HTR-8/SVneo (cell line): ENCODE measurements at regions not wholly inside any gene's neighbourhood (a gene's known extent, or its start where the extent isn't known, plus 50 kb on each side); places are given as distances from the start of the nearest gene placed in this dataset.

Experiments used
- DNase-seq: peaks from one replicate; pipeline ENCODE4 v3.0.0; 2011; ENCODE audit warnings: low spot score, mixed read lengths; ENCODE audit not compliant: insufficient read length
- FAIRE-seq: peaks from 2 replicates; lab custom pipeline; 2011; peaks lifted over from hg19 to GRCh38; lab: Jason Lieb, UNC

GRCh38 chr2:105576050-105576439 lies 168.7 kb upstream of the NCK2 start:
- FAIRE-seq (no peak), DNase-seq (no peak)

- DNase-seq (no peak), FAIRE-seq (no peak)
These were observed 169.2 kb upstream of the NCK2 start for GRCh38 chr2:105575499-105576025.

GRCh38 chr2:105574796-105575344 lies 169.8 kb upstream of the NCK2 start:
- FAIRE-seq = no peak
- DNase-seq = no peak

GRCh38 chr2:105573910-105574655 lies 170.6 kb upstream of the NCK2 start:
- FAIRE-seq (no peak), DNase-seq (no peak)

- no peak for FAIRE-seq
These were observed 171.2 kb upstream of the NCK2 start for GRCh38 chr2:105573490-105573889.

GRCh38 chr2:105571445-105571987 lies 172.7 kb upstream of the FHL2 start:
- DNase-seq = no peak
- FAIRE-seq = no peak

More at GRCh38 chr2:105573490-105573889, 171.2 kb upstream of the NCK2 start:
- DNase-seq = no peak

GRCh38 chr2:105570757-105571156 lies 171.9 kb upstream of the FHL2 start:
- no peak for FAIRE-seq
- DNase-seq = no peak

GRCh38 chr2:105570326-105570725 lies 171.5 kb upstream of the FHL2 start:
- FAIRE-seq = no peak
- DNase-seq = no peak

- FAIRE-seq (no peak), DNase-seq (no peak)
These were observed 170.8 kb upstream of the FHL2 start for GRCh38 chr2:105569606-105570005.

- FAIRE-seq (no peak), DNase-seq (no peak)
These were observed 169.2 kb upstream of the FHL2 start for GRCh38 chr2:105567996-105568494.

- FAIRE-seq (peak; percentile 4), DNase-seq (no peak)
These were observed 164.3 kb upstream of the FHL2 start for GRCh38 chr2:105563000-105563719.

- DNase-seq = no peak
- no peak for FAIRE-seq
These were observed 162.6 kb upstream of the FHL2 start for GRCh38 chr2:105561401-105561800.

GRCh38 chr2:105560157-105560556 lies 161.3 kb upstream of the FHL2 start:
- no peak for FAIRE-seq
- no peak for DNase-seq

- no peak for FAIRE-seq
- DNase-seq = no peak
These were observed 158.4 kb upstream of the FHL2 start for GRCh38 chr2:105557021-105557920.

- FAIRE-seq = no peak
- no peak for DNase-seq
These were observed 157.5 kb upstream of the FHL2 start for GRCh38 chr2:105556366-105556765.

- FAIRE-seq = no peak
- DNase-seq = no peak
These were observed 155.4 kb upstream of the FHL2 start for GRCh38 chr2:105554235-105554634.

- FAIRE-seq = no peak
These were observed 154.8 kb upstream of the FHL2 start for GRCh38 chr2:105553538-105554196.

GRCh38 chr2:105546628-105546974 lies 147.8 kb upstream of the FHL2 start:
- no peak for FAIRE-seq
- DNase-seq = no peak

More at GRCh38 chr2:105553538-105554196, 154.8 kb upstream of the FHL2 start:
- peak; percentile 57 for DNase-seq
